ENCODE measurements at regions not wholly inside any gene's neighbourhood (a gene's known extent, or its start where the extent isn't known, plus 50 kb on each side); places are given as distances from the start of the nearest gene placed in this dataset.

DNA sequence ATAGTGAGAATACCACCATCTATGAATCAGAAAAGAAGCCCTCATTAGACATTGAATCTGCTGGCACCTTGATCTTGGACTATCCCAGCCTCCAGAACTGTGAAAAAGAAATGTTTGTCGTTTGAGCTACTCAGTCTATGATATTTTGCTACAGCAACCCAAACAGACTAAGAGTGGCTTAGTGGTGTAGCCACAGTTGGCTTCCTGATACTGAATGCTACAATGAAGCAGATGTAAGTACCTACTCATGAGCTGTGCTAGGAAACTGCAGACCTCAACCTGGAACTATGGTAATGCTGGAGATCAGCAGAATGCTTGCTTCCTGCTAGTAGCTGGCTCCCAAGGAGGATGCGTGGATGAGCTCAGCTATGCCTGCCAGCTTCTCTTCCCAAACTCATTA is 268.6 kb upstream of the CRY1 start:
- Mint-ChIP-seq H3K27ac (no peak overlapping the region), H3K36me3 (ENCODE audit: low read depth) (no peaks in the 10 kb centered on the region), H3K9me3 (no peaks in the 10 kb centered on the region; the same call in 2 of the 3 replicates), H3K4me3 (no peak overlapping the region), H3K27me3 (ENCODE audit: insufficient read depth, low read depth, poor library complexity) (peaks cover 2% of the 10 kb centered on the region), H3K4me1 (no peaks in the 10 kb centered on the region)
- Histone ChIP-seq H3K27me3 (ENCODE audit: insufficient read depth) (no peaks in the 10 kb centered on the region), H3K4me2 (no peak overlapping the region), H3K36me3 (ENCODE audit: insufficient read depth) (no peaks in the 10 kb centered on the region), H4K20me1 (replicated peaks; ENCODE audit: insufficient read depth) (no peaks in the 10 kb centered on the region), H3F3A (replicated peaks; ENCODE audit: low read depth) (no peaks in the 10 kb centered on the region), H3K27ac (ENCODE audit: low read depth) (no peak overlapping the region), H3K79me2 (replicated peaks; ENCODE audit: insufficient read depth) (no peaks in the 10 kb centered on the region), H3K4me1 (ENCODE audit: insufficient read depth) (no peaks in the 10 kb centered on the region), H2AFZ (no peak overlapping the region), H3K4me3 (no peak overlapping the region), H3K9me2 (ENCODE audit: insufficient read depth) (no peaks in the 10 kb centered on the region)
- ATAC-seq: no peak
- DNase-seq (ENCODE audit: low spot score): no peak
- TF ChIP-seq ZNF331 (CRISPR knock-in tag; IDR thresholded peaks at IDR 0.05; ENCODE audit: low read depth) (no peak), POLR2AphosphoS5 (IDR thresholded peaks at IDR 0.05; ENCODE audit: low read depth) (no peak), EZH2 (IDR thresholded peaks at IDR 0.05; ENCODE audit: low read depth, unreplicated experiment) (no peak), STAT1 (IDR thresholded peaks at IDR 0.05; ENCODE audit: unreplicated experiment) (no peak), ZNF114 (CRISPR knock-in tag; IDR thresholded peaks at IDR 0.05) (no peak), NANOG (IDR thresholded peaks at IDR 0.05; ENCODE audit: borderline replicate concordance) (no peak), EZH2phosphoT487 (IDR thresholded peaks at IDR 0.05; ENCODE audit: unreplicated experiment) (no peak), CREB1 (CRISPR knock-in tag; IDR thresholded peaks at IDR 0.05; ENCODE audit: low read depth) (no peak), JUNB (IDR thresholded peaks at IDR 0.05; ENCODE audit: unreplicated experiment) (no peak)
- TF ChIP-seq, protein P1, sequence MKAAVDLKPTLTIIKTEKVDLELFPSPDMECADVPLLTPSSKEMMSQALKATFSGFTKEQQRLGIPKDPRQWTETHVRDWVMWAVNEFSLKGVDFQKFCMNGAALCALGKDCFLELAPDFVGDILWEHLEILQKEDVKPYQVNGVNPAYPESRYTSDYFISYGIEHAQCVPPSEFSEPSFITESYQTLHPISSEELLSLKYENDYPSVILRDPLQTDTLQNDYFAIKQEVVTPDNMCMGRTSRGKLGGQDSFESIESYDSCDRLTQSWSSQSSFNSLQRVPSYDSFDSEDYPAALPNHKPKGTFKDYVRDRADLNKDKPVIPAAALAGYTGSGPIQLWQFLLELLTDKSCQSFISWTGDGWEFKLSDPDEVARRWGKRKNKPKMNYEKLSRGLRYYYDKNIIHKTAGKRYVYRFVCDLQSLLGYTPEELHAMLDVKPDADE (IDR thresholded peaks at IDR 0.05): no peak
- TF ChIP-seq, protein P2, sequence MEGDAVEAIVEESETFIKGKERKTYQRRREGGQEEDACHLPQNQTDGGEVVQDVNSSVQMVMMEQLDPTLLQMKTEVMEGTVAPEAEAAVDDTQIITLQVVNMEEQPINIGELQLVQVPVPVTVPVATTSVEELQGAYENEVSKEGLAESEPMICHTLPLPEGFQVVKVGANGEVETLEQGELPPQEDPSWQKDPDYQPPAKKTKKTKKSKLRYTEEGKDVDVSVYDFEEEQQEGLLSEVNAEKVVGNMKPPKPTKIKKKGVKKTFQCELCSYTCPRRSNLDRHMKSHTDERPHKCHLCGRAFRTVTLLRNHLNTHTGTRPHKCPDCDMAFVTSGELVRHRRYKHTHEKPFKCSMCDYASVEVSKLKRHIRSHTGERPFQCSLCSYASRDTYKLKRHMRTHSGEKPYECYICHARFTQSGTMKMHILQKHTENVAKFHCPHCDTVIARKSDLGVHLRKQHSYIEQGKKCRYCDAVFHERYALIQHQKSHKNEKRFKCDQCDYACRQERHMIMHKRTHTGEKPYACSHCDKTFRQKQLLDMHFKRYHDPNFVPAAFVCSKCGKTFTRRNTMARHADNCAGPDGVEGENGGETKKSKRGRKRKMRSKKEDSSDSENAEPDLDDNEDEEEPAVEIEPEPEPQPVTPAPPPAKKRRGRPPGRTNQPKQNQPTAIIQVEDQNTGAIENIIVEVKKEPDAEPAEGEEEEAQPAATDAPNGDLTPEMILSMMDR (conservative IDR thresholded peaks at IDR 0.05; ENCODE audit: low read depth in 2 of 2): no peak
- TF ChIP-seq, protein P3, sequence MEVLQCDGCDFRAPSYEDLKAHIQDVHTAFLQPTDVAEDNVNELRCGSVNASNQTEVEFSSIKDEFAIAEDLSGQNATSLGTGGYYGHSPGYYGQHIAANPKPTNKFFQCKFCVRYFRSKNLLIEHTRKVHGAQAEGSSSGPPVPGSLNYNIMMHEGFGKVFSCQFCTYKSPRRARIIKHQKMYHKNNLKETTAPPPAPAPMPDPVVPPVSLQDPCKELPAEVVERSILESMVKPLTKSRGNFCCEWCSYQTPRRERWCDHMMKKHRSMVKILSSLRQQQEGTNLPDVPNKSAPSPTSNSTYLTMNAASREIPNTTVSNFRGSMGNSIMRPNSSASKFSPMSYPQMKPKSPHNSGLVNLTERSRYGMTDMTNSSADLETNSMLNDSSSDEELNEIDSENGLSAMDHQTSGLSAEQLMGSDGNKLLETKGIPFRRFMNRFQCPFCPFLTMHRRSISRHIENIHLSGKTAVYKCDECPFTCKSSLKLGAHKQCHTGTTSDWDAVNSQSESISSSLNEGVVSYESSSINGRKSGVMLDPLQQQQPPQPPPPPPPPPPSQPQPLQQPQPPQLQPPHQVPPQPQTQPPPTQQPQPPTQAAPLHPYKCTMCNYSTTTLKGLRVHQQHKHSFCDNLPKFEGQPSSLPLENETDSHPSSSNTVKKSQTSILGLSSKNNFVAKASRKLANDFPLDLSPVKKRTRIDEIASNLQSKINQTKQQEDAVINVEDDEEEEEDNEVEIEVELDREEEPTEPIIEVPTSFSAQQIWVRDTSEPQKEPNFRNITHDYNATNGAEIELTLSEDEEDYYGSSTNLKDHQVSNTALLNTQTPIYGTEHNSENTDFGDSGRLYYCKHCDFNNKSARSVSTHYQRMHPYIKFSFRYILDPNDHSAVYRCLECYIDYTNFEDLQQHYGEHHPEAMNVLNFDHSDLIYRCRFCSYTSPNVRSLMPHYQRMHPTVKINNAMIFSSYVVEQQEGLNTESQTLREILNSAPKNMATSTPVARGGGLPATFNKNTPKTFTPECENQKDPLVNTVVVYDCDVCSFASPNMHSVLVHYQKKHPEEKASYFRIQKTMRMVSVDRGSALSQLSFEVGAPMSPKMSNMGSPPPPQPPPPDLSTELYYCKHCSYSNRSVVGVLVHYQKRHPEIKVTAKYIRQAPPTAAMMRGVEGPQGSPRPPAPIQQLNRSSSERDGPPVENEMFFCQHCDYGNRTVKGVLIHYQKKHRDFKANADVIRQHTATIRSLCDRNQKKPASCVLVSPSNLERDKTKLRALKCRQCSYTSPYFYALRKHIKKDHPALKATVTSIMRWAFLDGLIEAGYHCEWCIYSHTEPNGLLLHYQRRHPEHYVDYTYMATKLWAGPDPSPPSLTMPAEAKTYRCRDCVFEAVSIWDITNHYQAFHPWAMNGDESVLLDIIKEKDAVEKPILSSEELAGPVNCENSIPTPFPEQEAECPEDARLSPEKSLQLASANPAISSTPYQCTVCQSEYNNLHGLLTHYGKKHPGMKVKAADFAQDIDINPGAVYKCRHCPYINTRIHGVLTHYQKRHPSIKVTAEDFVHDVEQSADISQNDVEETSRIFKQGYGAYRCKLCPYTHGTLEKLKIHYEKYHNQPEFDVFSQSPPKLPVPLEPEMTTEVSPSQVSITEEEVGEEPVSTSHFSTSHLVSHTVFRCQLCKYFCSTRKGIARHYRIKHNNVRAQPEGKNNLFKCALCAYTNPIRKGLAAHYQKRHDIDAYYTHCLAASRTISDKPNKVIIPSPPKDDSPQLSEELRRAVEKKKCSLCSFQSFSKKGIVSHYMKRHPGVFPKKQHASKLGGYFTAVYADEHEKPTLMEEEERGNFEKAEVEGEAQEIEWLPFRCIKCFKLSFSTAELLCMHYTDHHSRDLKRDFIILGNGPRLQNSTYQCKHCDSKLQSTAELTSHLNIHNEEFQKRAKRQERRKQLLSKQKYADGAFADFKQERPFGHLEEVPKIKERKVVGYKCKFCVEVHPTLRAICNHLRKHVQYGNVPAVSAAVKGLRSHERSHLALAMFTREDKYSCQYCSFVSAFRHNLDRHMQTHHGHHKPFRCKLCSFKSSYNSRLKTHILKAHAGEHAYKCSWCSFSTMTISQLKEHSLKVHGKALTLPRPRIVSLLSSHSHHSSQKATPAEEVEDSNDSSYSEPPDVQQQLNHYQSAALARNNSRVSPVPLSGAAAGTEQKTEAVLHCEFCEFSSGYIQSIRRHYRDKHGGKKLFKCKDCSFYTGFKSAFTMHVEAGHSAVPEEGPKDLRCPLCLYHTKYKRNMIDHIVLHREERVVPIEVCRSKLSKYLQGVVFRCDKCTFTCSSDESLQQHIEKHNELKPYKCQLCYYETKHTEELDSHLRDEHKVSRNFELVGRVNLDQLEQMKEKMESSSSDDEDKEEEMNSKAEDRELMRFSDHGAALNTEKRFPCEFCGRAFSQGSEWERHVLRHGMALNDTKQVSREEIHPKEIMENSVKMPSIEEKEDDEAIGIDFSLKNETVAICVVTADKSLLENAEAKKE (CRISPR knock-in tag; IDR thresholded peaks at IDR 0.05): no peak
- TF ChIP-seq, protein P4, sequence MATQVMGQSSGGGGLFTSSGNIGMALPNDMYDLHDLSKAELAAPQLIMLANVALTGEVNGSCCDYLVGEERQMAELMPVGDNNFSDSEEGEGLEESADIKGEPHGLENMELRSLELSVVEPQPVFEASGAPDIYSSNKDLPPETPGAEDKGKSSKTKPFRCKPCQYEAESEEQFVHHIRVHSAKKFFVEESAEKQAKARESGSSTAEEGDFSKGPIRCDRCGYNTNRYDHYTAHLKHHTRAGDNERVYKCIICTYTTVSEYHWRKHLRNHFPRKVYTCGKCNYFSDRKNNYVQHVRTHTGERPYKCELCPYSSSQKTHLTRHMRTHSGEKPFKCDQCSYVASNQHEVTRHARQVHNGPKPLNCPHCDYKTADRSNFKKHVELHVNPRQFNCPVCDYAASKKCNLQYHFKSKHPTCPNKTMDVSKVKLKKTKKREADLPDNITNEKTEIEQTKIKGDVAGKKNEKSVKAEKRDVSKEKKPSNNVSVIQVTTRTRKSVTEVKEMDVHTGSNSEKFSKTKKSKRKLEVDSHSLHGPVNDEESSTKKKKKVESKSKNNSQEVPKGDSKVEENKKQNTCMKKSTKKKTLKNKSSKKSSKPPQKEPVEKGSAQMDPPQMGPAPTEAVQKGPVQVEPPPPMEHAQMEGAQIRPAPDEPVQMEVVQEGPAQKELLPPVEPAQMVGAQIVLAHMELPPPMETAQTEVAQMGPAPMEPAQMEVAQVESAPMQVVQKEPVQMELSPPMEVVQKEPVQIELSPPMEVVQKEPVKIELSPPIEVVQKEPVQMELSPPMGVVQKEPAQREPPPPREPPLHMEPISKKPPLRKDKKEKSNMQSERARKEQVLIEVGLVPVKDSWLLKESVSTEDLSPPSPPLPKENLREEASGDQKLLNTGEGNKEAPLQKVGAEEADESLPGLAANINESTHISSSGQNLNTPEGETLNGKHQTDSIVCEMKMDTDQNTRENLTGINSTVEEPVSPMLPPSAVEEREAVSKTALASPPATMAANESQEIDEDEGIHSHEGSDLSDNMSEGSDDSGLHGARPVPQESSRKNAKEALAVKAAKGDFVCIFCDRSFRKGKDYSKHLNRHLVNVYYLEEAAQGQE (IDR thresholded peaks at IDR 0.05; ENCODE audit: unreplicated experiment): no peak

Measured in GM23338 (cell line).